Stimulated activated CD8-positive, alpha-beta memory T cell treated with anti-CD3 and anti-CD28 coated beads, Interleukin-2, amount 100 ng/mL, for 1 hour (primary cell): ENCODE measurements at regions not wholly inside any gene's neighbourhood (a gene's known extent, or its start where the extent isn't known, plus 50 kb on each side); places are given as distances from the start of the nearest gene placed in this dataset.

ENCODE experiments used
- DNase-seq, 2 donors: peaks; one replicate each; pipeline ENCODE4 v3.0.0-alpha.2; 2020; ENCODE audit warnings: low read depth in 2 of 2

GRCh38 chr11:90849312-90849711, 626.5 kb upstream of the CHORDC1 start:
- no peak for DNase-seq

GRCh38 chr11:90847268-90847886, 624.5 kb upstream of the CHORDC1 start:
- DNase-seq = no peak

DNA sequence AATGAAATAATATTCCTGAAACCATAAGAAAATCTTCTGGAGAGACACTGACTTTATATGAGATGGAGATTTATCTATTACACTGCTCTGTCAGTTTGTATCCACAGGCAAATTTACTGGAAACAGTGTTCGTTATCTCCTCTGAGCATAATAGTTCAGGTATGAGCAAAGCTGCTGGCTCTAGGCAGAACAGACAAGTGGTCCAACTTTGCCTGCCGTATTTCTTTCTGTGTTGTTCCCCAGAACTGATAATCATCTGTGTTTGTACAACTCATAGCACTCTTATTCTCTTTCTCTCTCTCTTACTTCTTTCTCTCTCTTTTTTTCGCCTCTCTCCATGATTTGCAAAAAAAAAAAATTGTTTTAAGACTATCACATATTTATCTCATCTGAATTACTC, 623.8 kb upstream of the CHORDC1 start:
- no peak for DNase-seq

GRCh38 chr11:90845799-90846198, 623.0 kb upstream of the CHORDC1 start:
- DNase-seq = no peak

DNA sequence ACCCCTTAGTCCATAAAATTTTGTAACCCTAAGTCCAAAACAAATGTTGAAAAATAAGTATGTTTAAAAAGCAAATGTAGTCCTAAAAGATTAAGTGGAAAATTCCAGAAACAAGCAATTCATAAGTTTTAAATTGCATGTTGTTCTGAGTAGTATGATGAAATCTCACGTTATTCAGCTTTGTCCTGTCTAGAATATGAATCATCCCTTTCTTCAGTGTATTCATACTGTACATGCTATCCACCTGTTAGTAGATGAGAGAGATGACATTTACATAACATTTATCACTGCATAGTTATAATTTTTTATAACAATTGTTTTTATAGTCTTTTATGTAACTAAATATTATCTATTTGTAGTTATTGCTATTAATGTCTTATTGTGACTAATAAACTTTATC, 622.3 kb upstream of the CHORDC1 start:
- DNase-seq = no peak

DNA sequence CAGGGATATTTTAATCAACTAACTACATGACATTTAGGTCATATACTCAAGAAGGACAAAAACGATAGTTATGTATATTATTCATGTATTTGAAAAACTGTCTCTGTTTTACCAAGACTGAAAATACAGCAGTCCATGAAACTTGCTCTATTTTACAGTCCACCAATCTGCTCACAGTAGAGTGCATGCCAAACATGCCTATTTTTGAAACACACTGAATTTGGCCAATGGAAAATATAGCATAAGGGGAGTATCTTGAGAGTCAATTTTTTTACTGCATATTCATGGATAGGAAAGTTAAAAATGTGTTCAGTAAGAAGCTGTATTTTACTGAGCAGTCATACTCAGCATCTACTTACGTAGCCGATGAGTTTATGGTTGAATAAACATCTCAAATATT, 621.2 kb upstream of the CHORDC1 start:
- DNase-seq = no peak

- DNase-seq = no peak
Observed at GRCh38 chr11:90842681-90843080, 619.8 kb upstream of the CHORDC1 start.

GRCh38 chr11:90840071-90840470, 617.2 kb upstream of the CHORDC1 start:
- DNase-seq = no peak

GRCh38 chr11:90836031-90836430, 613.2 kb upstream of the CHORDC1 start:
- DNase-seq = no peak

DNA sequence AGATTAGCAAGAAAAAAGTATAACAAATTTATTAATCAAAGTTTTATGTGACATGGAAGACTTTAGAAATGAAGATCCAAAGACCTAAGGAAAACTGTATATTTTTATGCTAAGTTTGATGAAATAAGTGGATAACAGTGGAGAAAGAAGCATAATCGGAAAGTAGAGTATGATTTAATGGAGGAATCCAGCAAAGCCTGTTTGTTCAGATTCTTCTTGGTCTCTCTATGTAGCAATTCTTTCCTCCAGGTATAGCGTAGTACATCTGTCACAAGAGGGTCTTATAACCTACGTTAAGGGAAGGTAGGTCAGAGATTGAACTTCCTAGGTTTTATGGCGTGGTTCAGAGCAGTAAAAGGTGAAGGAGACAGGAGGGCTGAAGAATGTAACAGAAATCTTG, 600.6 kb upstream of the CHORDC1 start:
- no peak for DNase-seq

- no peak for DNase-seq
Observed at GRCh38 chr11:90822996-90823395, 600.1 kb upstream of the CHORDC1 start.

DNA sequence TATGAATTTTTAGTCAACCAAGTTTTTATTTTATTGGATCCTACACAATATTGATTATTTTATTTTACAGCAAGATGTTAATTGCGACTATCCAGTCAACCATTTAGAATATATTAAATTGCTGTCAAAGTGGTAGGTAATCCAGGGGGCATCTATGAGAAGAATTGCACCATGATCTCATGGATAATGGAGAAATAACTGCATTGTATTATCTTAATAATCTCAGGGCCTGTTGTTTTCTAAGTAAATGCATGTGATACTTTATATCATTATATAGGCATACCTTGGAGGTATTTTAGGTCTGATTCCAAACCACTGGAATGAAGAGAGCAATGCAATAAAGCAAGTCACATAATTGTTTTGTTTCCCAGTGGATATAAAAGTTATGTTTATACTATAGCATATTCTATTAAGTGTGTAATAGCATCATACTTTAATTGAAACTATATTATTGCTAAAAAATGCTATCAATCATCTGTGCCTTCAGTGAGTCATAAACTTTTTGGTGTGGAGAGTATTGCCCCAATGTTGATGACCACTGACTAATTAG, 595.4 kb upstream of the CHORDC1 start:
- DNase-seq = no peak

DNA sequence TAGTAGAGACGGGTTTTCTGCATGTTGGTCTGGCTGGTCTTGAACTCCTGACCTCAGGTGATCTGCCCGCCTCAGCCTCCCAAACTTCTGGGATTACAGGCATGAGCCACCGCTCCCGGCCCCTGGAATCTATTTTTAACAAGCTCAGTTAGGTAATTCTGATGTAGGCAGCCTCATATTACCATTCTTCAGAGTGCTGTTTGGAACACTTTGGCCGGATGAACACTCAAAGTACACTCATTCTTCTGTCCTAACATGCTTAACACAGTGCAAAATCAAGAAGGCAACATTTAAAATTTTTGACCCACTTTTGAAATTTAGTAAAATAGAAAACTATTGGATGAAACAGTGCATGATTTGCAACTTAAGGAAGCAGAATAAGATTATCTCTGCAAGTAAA, 586.7 kb upstream of the CHORDC1 start:
- DNase-seq = no peak

DNA sequence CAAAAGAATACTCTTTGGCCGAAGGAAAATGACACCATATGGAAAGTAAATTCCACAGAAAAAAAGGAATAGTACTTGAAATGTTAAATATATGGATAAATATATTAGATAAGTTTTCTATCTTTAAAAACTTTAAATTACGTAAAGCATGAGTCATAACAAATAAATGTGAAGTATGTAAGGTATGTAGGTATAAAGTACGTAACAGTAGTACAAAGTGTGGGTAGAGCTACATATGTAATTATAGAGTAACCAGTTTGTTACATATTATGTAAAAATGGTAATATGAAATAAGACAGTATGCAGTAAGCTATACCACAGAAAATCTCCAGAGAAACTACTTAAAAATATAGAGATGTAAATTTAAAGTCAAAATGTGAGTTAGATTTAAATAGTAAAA, 582.3 kb upstream of the CHORDC1 start:
- no peak for DNase-seq

GRCh38 chr11:90803831-90804230, 581.0 kb upstream of the CHORDC1 start:
- no peak for DNase-seq

GRCh38 chr11:90803366-90803765, 580.5 kb upstream of the CHORDC1 start:
- no peak for DNase-seq

DNA sequence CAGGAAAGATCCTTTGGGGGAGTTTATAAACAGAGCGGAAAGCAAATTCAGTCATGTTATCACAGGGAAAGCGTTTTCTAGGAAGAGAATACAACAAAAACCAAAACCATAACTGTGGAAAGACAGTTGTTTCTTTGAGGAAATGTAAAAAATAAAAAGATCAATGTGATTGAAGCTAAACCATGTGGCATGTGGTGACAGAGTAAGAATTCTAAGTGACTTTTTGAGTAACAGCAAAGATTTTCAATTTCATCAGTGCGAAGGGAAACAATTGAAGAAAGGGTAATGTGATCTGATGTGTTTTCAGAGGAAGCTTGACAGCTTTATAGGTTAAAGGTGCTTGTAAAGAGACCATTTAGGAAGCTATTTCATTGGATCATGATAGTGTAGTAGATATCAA, 575.9 kb upstream of the CHORDC1 start:
- no peak for DNase-seq

DNA sequence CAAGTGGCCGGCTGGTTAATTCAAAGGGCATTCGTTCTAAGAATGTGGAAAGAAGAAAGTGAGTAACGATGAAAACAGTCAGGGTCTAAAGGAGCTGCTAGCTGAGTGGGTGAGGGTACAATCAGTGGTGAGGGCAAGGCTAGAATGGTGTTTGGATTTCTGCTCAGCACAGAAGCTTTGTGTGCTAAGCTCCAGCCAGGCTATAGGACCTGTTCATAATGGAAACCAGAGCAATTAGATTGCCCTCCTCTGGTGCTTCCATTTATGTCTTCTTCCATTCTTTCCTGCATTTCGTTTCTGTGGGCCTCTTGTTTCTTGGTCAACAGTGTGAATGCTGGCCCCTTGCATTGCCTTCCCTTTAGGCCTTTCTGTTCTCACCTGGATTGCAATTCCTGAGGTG, 572.9 kb upstream of the CHORDC1 start:
- no peak for DNase-seq

- DNase-seq = no peak
Observed at GRCh38 chr11:90788961-90789360, 566.1 kb upstream of the CHORDC1 start.

DNA sequence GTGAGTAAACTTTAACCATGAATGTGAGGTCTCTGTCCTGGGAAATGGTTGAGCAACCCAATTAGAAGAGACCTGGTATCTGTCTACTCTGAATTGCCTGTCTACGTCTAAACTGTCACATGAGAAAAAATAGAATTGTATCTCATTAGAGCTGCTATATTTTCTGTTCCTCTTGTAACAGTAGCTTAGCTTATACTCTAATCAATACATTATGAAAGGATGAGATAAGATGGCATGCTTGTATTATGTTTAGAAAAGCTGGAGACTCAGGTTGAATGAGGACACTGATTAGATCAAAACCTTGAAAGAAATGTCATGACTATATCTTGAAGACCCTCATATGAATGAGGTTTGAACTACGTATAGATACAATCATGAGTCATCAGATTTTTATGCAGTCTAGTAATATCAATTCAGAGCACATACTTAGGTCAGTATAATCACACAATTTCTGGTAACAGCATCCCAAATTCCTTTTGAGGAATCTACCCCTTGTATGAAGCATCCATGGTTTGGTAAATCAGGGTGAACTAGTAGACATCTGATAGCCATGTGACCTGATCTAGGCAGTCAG, 561.5 kb upstream of the CHORDC1 start:
- DNase-seq = no peak

- DNase-seq = no peak
Observed at GRCh38 chr11:90783111-90783510, 560.3 kb upstream of the CHORDC1 start.

- DNase-seq = no peak
Observed at GRCh38 chr11:90779098-90779497, 556.2 kb upstream of the CHORDC1 start.

DNA sequence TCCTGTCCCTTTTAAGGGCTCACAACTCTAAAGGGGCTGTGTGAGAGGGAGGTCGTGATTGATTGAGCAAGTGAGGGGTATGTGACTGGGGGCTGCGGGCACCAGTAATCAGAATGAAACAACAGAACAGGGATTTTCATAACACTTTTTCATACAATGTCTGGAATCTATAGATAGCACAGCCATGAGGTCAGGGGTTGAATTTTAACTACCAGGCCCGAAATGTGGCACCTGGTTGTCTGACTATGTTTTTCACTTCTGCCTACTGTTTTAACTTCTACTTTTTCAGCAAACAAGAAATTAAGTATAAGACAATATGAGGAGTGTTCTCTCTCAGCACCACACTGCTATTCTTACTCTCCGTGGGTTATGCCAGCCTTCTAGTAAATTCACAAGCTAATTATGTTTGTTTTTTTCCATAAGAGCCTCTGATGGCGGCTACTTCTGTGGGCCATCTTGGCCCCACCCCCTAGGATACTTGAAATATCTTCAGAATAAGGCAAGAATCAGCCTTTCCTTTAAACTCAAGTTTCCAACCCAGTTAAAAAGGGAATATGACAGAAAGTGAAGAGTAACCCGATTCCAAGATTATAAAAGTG, 552.8 kb upstream of the CHORDC1 start:
- no peak for DNase-seq
